Mesenchymal stem cell (in vitro differentiated cells and primary cell): ENCODE measurements at regions not wholly inside any gene's neighbourhood (a gene's known extent, or its start where the extent isn't known, plus 50 kb on each side); places are given as distances from the start of the nearest gene placed in this dataset.

ENCODE experiments used
- DNase-seq: peaks from one replicate; pipeline ENCODE4 v3.0.0-alpha.2; 2013
- H2AFZ ChIP-seq: one replicate; pipeline ENCODE4 v1.6.1; 2013; ENCODE audit warnings: low read depth, mild to moderate bottlenecking, control low read depth, inconsistent platforms, low read length, moderate library complexity
- H2AK5ac ChIP-seq: 2 replicates; pipeline ENCODE4 v1.6.1; 2013; ENCODE audit warnings: low read length, moderate library complexity, mild to moderate bottlenecking, inconsistent platforms; ENCODE audit not compliant: severe bottlenecking
- H2BK120ac ChIP-seq: one replicate; pipeline ENCODE4 v1.6.1; 2013; ENCODE audit warnings: low read depth, mild to moderate bottlenecking, inconsistent platforms, low read length, moderate library complexity
- H2BK12ac ChIP-seq, 2 experiments: one replicate each; pipeline ENCODE4 v1.6.1; 2013; ENCODE audit warnings: inconsistent platforms in 2 of 2, low read length in 2 of 2, mild to moderate bottlenecking in 2 of 2, moderate library complexity in 2 of 2, control low read depth in 1 of 2
- H2BK15ac ChIP-seq: one replicate; pipeline ENCODE4 v1.6.1; 2013; ENCODE audit warnings: mild to moderate bottlenecking, low read depth, inconsistent platforms; ENCODE audit not compliant: poor library complexity, severe bottlenecking
- H2BK5ac ChIP-seq: 2 replicates; pipeline ENCODE4 v1.6.1; 2013; ENCODE audit warnings: low read depth, mild to moderate bottlenecking, low read length, control low read depth, inconsistent platforms; ENCODE audit not compliant: poor library complexity, severe bottlenecking
- H3K14ac ChIP-seq, 2 experiments: one replicate each; pipeline ENCODE4 v1.6.1; 2013; ENCODE audit warnings: inconsistent platforms in 2 of 2, low read length in 2 of 2, control low read depth in 1 of 2, mild to moderate bottlenecking in 1 of 2, moderate library complexity in 1 of 2
- H3K18ac ChIP-seq, 2 experiments: one replicate each; pipeline ENCODE4 v1.6.1; 2013; ENCODE audit warnings: inconsistent platforms in 2 of 2, low read length in 2 of 2, control low read depth in 1 of 2, low read depth in 1 of 2, mild to moderate bottlenecking in 1 of 2
- H3K23ac ChIP-seq, 2 experiments: one replicate each; pipeline ENCODE4 v1.6.1; 2013; ENCODE audit warnings: inconsistent platforms in 2 of 2, low read length in 2 of 2, mild to moderate bottlenecking in 2 of 2, moderate library complexity in 2 of 2, control low read depth in 1 of 2
- H3K27ac ChIP-seq: 2 replicates; pipeline ENCODE4 v1.5.1; 2013; ENCODE audit warnings: mild to moderate bottlenecking, moderate library complexity, low read length, control low read depth, inconsistent platforms; ENCODE audit not compliant: poor library complexity, severe bottlenecking
- H3K27me3 ChIP-seq, 2 experiments: 2 replicates each; pipeline versions ENCODE4 v1.6.1 to v1.7.0; 2013; ENCODE audit warnings: low read length in 2 of 2, mild to moderate bottlenecking in 2 of 2, moderate library complexity in 2 of 2, control low read depth in 1 of 2, inconsistent platforms in 1 of 2; ENCODE audit not compliant: control insufficient read depth in 1 of 2, insufficient read depth in 1 of 2
- H3K36me3 ChIP-seq, 2 experiments: 2 replicates each; pipeline versions ENCODE4 v1.6.1 to v1.7.0; 2013; ENCODE audit warnings: low read length in 2 of 2, control low read depth in 1 of 2, inconsistent platforms in 1 of 2, low read depth in 1 of 2, mild to moderate bottlenecking in 1 of 2; ENCODE audit not compliant: insufficient read depth in 2 of 2, control insufficient read depth in 1 of 2
- H3K4ac ChIP-seq, 2 experiments: one replicate each; pipeline ENCODE4 v1.6.1; 2013; ENCODE audit warnings: inconsistent platforms in 2 of 2, low read length in 2 of 2, mild to moderate bottlenecking in 2 of 2, moderate library complexity in 2 of 2, control low read depth in 1 of 2, low read depth in 1 of 2
- H3K4me1 ChIP-seq: 2 replicates; pipeline ENCODE4 v1.6.1; 2013; ENCODE audit warnings: low read depth, low read length, control low read depth; ENCODE audit not compliant: control insufficient read depth, insufficient read depth
- H3K4me2 ChIP-seq: 2 replicates; pipeline ENCODE4 v1.6.1; 2013; ENCODE audit warnings: low read length, mild to moderate bottlenecking, inconsistent platforms; ENCODE audit not compliant: poor library complexity, severe bottlenecking
- H3K4me3 ChIP-seq, 2 experiments: 2 replicates each; pipeline versions ENCODE4 v1.5.1 to v1.7.0; 2013; ENCODE audit warnings: low read length in 2 of 2, mild to moderate bottlenecking in 2 of 2, control low read depth in 1 of 2, low read depth in 1 of 2; ENCODE audit not compliant: insufficient read depth in 1 of 2
- H3K79me1 ChIP-seq: replicated peaks from 2 replicates; pipeline ENCODE4 v1.6.1; 2013; ENCODE audit warnings: mild to moderate bottlenecking, control low read depth, low read length, inconsistent platforms; ENCODE audit not compliant: poor library complexity, severe bottlenecking
- H3K9ac ChIP-seq: 2 replicates; pipeline ENCODE4 v1.7.0; 2013; ENCODE audit warnings: mild to moderate bottlenecking, low read length, moderate library complexity
- H3K9me3 ChIP-seq: 2 replicates; pipeline ENCODE4 v1.7.0; 2013; ENCODE audit warnings: mild to moderate bottlenecking, low read length; ENCODE audit not compliant: control insufficient read depth
- H4K8ac ChIP-seq: one replicate; pipeline ENCODE4 v1.6.1; 2013; ENCODE audit warnings: inconsistent platforms, mild to moderate bottlenecking, low read length, moderate library complexity
- H4K91ac ChIP-seq: one replicate; pipeline ENCODE4 v1.6.1; 2013; ENCODE audit warnings: mild to moderate bottlenecking, low read length, inconsistent platforms
- WGBS: methylation state at CpG from one replicate; pipeline ENCODE4 v1.1.7; 2013; ENCODE audit warnings: mixed read lengths; 5-methylcytosine and 5-hydroxymethylcytosine counted together

GRCh38 chr1:172917972-172918371, 132.8 kb downstream of the TNFSF18 start:
- peak; percentile 89 for DNase-seq
- WGBS = 0% methylated on average over 2 of the region's 2 CpGs
- Histone ChIP-seq H2BK5ac (no peak overlapping the region), H3K4me3 (no peak overlapping the region), H2BK15ac (no peak overlapping the region), H2AK5ac (no peak overlapping the region), H3K14ac (no peak overlapping the region), H3K18ac (no peak overlapping the region), H3K36me3 (no peaks in the 10 kb centered on the region), H3K9ac (peak overlapping the region; percentile 21), H3K27me3 (no peaks in the 10 kb centered on the region), H4K8ac (no peak overlapping the region), H2BK120ac (no peak overlapping the region), H3K9me3 (peaks cover 3% of the 10 kb centered on the region), H2AFZ (no peak overlapping the region), H4K91ac (no peak overlapping the region), H3K4ac (no peak overlapping the region), H3K79me1 (no peaks in the 10 kb centered on the region), H2BK12ac (no peak overlapping the region), H3K27ac (peak overlapping the region; percentile 91), H3K4me1 (peaks cover 1% of the 10 kb centered on the region), H3K4me2 (no peak overlapping the region), H3K23ac (no peak overlapping the region)

- Histone ChIP-seq H3K4ac (no peak overlapping the region), H3K9me3 (no peaks in the 10 kb centered on the region), H3K9ac (peak overlapping the region; percentile 21), H2BK5ac (no peak overlapping the region), H3K18ac (peak overlapping the region; percentile 46 to 95), H3K4me2 (no peak overlapping the region), H3K23ac (no peak overlapping the region), H4K8ac (no peak overlapping the region), H3K79me1 (no peaks in the 10 kb centered on the region), H3K27ac (peak overlapping the region; percentile 86), H2BK12ac (no peak overlapping the region), H2AK5ac (peak overlapping the region; percentile 93), H3K4me3 (no peak overlapping the region), H4K91ac (no peak overlapping the region), H3K36me3 (no peaks in the 10 kb centered on the region), H3K27me3 (no peaks in the 10 kb centered on the region), H2BK15ac (no peak overlapping the region), H2AFZ (no peak overlapping the region), H3K14ac (no peak overlapping the region), H2BK120ac (peak overlapping the region; percentile 93), H3K4me1 (peaks cover 1% of the 10 kb centered on the region)
- WGBS = 54% methylated on average over 1 of the region's 2 CpGs
- no peak for DNase-seq
Observed at GRCh38 chr1:172918478-172918877, 132.3 kb downstream of the TNFSF18 start.

GRCh38 chr1:172926070-172926469, 124.7 kb downstream of the TNFSF18 start:
- Histone ChIP-seq H3K9ac (no peak overlapping the region), H3K23ac (no peak overlapping the region), H4K8ac (peak overlapping the region; percentile 49), H3K79me1 (no peaks in the 10 kb centered on the region), H3K4me1 (no peaks in the 10 kb centered on the region), H2BK120ac (no peak overlapping the region), H3K14ac (no peak overlapping the region), H2BK5ac (no peak overlapping the region), H3K9me3 (no peaks in the 10 kb centered on the region), H3K27ac (no peak overlapping the region), H3K4me2 (no peak overlapping the region), H2BK15ac (no peak overlapping the region), H2AK5ac (no peak overlapping the region), H3K27me3 (no peaks in the 10 kb centered on the region), H3K18ac (peak overlapping the region; percentile 12 to 54), H4K91ac (no peak overlapping the region), H3K36me3 (no peaks in the 10 kb centered on the region), H3K4me3 (no peak overlapping the region), H2AFZ (no peak overlapping the region), H2BK12ac (peak overlapping the region in 1 of 2 experiments; percentile 54), H3K4ac (peak overlapping the region in 1 of 2 experiments; percentile 69)
- 85% methylated on average over 1 of the region's 2 CpGs for WGBS
- no peak for DNase-seq

GRCh38 chr1:172928412-172928811, 122.3 kb downstream of the TNFSF18 start:
- Histone ChIP-seq H3K18ac (peak overlapping the region; percentile 69 to 76), H3K4me2 (no peak overlapping the region), H3K4ac (peak overlapping the region in 1 of 2 experiments; percentile 42), H3K9me3 (no peaks in the 10 kb centered on the region), H3K14ac (no peak overlapping the region), H2BK120ac (no peak overlapping the region), H3K23ac (no peak overlapping the region), H3K27me3 (no peaks in the 10 kb centered on the region), H4K91ac (no peak overlapping the region), H3K4me3 (no peak overlapping the region), H2BK15ac (no peak overlapping the region), H3K36me3 (no peaks in the 10 kb centered on the region), H3K79me1 (no peaks in the 10 kb centered on the region), H3K27ac (peak overlapping the region; percentile 18), H2BK12ac (peak overlapping the region in 1 of 2 experiments; percentile 61), H3K4me1 (peaks cover 1% of the 10 kb centered on the region), H2BK5ac (no peak overlapping the region), H2AFZ (no peak overlapping the region), H2AK5ac (no peak overlapping the region), H3K9ac (peak overlapping the region; percentile 22), H4K8ac (peak overlapping the region; percentile 12)
- DNase-seq = peak; percentile 78
- 65% methylated on average over 2 of the region's 2 CpGs for WGBS
